ENCODE measurements at regions not wholly inside any gene's neighbourhood (a gene's known extent, or its start where the extent isn't known, plus 50 kb on each side); places are given as distances from the start of the nearest gene placed in this dataset.

DNA sequence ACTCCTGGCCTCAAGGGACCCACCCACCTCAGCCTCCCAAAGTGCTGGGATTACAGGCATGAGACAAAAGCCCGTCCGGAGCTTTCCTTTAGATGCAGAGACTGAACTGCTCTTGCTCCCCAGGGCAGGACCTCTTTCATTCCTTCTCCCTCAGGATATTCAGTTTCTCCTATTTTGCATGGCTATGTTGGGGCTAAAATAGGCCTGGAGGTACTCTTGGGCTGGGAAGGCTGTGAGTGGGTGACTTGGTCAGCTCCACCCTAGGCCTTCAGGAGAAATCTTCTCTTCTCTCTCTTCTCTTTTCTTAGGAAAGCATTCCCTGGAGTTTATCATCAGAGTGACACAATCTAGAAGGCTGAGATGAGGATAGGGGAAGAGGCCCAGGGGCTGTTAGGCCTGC is 126.4 kb downstream of the LRRC70 start:
- intact Hi-C loops (cut with micrococcal nuclease; ENCODE audit: unreplicated experiment): no loop called here
- TF ChIP-seq, protein P1, sequence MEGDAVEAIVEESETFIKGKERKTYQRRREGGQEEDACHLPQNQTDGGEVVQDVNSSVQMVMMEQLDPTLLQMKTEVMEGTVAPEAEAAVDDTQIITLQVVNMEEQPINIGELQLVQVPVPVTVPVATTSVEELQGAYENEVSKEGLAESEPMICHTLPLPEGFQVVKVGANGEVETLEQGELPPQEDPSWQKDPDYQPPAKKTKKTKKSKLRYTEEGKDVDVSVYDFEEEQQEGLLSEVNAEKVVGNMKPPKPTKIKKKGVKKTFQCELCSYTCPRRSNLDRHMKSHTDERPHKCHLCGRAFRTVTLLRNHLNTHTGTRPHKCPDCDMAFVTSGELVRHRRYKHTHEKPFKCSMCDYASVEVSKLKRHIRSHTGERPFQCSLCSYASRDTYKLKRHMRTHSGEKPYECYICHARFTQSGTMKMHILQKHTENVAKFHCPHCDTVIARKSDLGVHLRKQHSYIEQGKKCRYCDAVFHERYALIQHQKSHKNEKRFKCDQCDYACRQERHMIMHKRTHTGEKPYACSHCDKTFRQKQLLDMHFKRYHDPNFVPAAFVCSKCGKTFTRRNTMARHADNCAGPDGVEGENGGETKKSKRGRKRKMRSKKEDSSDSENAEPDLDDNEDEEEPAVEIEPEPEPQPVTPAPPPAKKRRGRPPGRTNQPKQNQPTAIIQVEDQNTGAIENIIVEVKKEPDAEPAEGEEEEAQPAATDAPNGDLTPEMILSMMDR (IDR thresholded peaks at IDR 0.05; ENCODE audit: unreplicated experiment): no peak
- no peak for DNase-seq
- peaks cover 11% of the 10 kb centered on the region for H3K27me3 Mint-ChIP-seq (ENCODE audit: unreplicated experiment)
- no peaks in the 10 kb centered on the region for H3K36me3 Mint-ChIP-seq (ENCODE audit: insufficient read depth, unreplicated experiment)
- H3K27ac Mint-ChIP-seq (ENCODE audit: unreplicated experiment): no peak overlapping the region
- no TSS peak for BruUV-seq (replicated peaks)
- CTCF ChIA-PET: no interaction called here
- no peak overlapping the region for H3K4me3 Mint-ChIP-seq (ENCODE audit: low read depth, unreplicated experiment)
- peaks cover 2% of the 10 kb centered on the region for H3K9me3 Mint-ChIP-seq (ENCODE audit: low read depth, unreplicated experiment)
- no peaks in the 10 kb centered on the region for H3K4me1 Mint-ChIP-seq (ENCODE audit: low read depth, unreplicated experiment)

DNA sequence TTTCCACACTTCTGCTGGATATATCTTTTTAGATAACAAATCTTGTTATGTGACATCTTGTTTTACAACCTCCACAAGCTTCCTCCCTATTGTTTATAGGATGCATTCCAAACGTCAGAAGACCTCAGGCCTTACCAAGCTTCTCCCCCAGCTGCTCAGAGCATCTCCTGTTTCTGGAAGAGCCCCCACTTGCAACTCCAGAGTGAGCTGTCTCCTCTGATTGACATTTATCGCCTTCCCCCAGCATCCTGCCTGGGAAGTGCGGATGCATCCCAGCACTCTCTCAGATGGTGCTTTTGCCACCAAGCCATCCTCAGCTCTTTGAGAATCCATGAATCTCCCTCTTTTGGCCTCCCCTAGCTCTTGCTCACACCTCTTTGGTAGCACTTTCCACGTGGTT is 123.5 kb downstream of the LRRC70 start:
- Mint-ChIP-seq H3K4me1 (ENCODE audit: low read depth, unreplicated experiment) (no peaks in the 10 kb centered on the region), H3K27me3 (ENCODE audit: unreplicated experiment) (no peaks in the 10 kb centered on the region), H3K27ac (ENCODE audit: unreplicated experiment) (no peak overlapping the region), H3K4me3 (ENCODE audit: low read depth, unreplicated experiment) (no peak overlapping the region), H3K36me3 (ENCODE audit: insufficient read depth, unreplicated experiment) (no peaks in the 10 kb centered on the region), H3K9me3 (ENCODE audit: low read depth, unreplicated experiment) (peaks cover 2% of the 10 kb centered on the region)
- intact Hi-C loops (cut with micrococcal nuclease; ENCODE audit: unreplicated experiment): no loop called here
- DNase-seq: no peak
- CTCF ChIA-PET: no interaction called here
- BruUV-seq (replicated peaks): no TSS peak
- TF ChIP-seq, protein P1 (IDR thresholded peaks at IDR 0.05; ENCODE audit: unreplicated experiment): no peak

DNA sequence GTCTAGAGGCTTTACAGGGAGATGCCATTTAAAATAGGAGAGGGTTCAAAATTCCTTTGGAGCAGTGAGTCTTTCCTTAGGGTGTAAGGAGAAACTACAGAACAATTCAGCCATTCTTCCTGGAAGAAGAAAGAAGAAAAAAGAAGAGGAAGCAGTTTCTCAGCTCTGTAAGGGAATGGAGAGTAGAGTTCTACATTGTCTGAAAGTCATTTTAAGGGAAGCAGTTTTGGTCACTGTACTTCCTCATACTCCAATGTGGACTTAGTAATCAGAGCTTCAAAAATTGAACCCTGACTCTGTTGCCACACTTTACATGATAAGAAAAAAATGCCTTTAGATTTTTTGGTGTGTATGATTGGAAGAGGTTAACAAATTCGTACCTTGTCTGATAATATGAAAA is 122.4 kb downstream of the LRRC70 start:
- no peaks in the 10 kb centered on the region for H3K4me1 Mint-ChIP-seq (ENCODE audit: low read depth, unreplicated experiment)
- no peak for DNase-seq
- H3K27me3 Mint-ChIP-seq (ENCODE audit: unreplicated experiment): no peaks in the 10 kb centered on the region
- TF ChIP-seq, protein P1 (IDR thresholded peaks at IDR 0.05; ENCODE audit: unreplicated experiment): no peak
- no peak overlapping the region for H3K27ac Mint-ChIP-seq (ENCODE audit: unreplicated experiment)
- intact Hi-C loops (cut with micrococcal nuclease; ENCODE audit: unreplicated experiment): no loop called here
- CTCF ChIA-PET: no interaction called here
- H3K4me3 Mint-ChIP-seq (ENCODE audit: low read depth, unreplicated experiment): no peak overlapping the region
- no peaks in the 10 kb centered on the region for H3K36me3 Mint-ChIP-seq (ENCODE audit: insufficient read depth, unreplicated experiment)
- peaks cover 5% of the 10 kb centered on the region for H3K9me3 Mint-ChIP-seq (ENCODE audit: low read depth, unreplicated experiment)
- no TSS peak for BruUV-seq (replicated peaks)

DNA sequence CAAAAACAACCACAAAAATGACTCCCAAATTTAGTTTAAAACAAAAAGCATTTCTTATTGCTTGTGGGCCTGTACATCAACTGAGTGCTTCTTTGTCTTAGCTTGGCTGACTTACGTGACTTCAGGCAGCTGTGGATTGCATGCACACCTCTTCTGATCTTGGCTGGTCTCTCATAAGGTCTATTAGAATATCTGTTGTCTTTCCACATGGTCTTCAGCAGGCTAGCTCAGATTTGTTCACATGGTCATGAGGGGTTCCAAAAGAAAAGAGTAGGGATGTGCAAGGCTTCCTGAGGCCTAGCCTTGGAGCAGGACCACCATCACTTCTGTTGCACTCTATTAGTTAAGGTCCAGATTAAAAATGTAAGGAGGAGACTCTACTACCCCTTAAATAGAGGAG is 120.1 kb downstream of the LRRC70 start:
- TF ChIP-seq, protein P1 (IDR thresholded peaks at IDR 0.05; ENCODE audit: unreplicated experiment): no peak
- intact Hi-C loops (cut with micrococcal nuclease; ENCODE audit: unreplicated experiment): no loop called here
- CTCF ChIA-PET: no interaction called here
- Mint-ChIP-seq H3K36me3 (ENCODE audit: insufficient read depth, unreplicated experiment) (no peaks in the 10 kb centered on the region), H3K4me1 (ENCODE audit: low read depth, unreplicated experiment) (no peaks in the 10 kb centered on the region), H3K4me3 (ENCODE audit: low read depth, unreplicated experiment) (no peak overlapping the region), H3K27ac (ENCODE audit: unreplicated experiment) (no peak overlapping the region), H3K27me3 (ENCODE audit: unreplicated experiment) (no peaks in the 10 kb centered on the region), H3K9me3 (ENCODE audit: low read depth, unreplicated experiment) (peaks cover 6% of the 10 kb centered on the region)
- DNase-seq: no peak
- no TSS peak for BruUV-seq (replicated peaks)

DNA sequence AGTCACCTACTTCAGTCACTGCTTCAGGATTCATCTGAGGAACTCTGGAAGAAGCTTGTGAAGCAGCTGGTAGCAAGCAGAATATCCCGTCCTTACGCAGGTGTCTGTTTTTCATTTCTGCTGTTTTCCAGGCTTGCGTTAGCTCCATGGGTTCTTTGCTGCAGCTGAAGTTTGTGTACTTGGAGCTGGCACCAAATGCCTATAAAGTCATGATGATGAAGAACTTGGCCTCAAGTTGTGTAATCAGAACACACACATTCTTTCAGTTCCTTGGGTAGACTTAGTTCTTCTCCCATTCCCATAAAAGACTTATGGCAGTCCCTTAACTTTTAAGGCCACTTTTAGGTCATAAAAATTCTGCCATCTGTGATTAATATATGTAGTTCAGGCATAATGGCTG is 116.7 kb downstream of the LRRC70 start:
- H3K4me1 Mint-ChIP-seq (ENCODE audit: low read depth, unreplicated experiment): no peaks in the 10 kb centered on the region
- no peak overlapping the region for H3K27ac Mint-ChIP-seq (ENCODE audit: unreplicated experiment)
- no peaks in the 10 kb centered on the region for H3K27me3 Mint-ChIP-seq (ENCODE audit: unreplicated experiment)
- intact Hi-C loops (cut with micrococcal nuclease; ENCODE audit: unreplicated experiment): no loop called here
- CTCF ChIA-PET: no interaction called here
- TF ChIP-seq, protein P1 (IDR thresholded peaks at IDR 0.05; ENCODE audit: unreplicated experiment): no peak
- DNase-seq: no peak
- H3K4me3 Mint-ChIP-seq (ENCODE audit: low read depth, unreplicated experiment): no peak overlapping the region
- BruUV-seq (replicated peaks): no TSS peak
- H3K9me3 Mint-ChIP-seq (ENCODE audit: low read depth, unreplicated experiment): peaks cover 4% of the 10 kb centered on the region
- H3K36me3 Mint-ChIP-seq (ENCODE audit: insufficient read depth, unreplicated experiment): no peaks in the 10 kb centered on the region

Data from Calu3 (cell line).